H1 (cell line): ENCODE measurements at regions not wholly inside any gene's neighbourhood (a gene's known extent, or its start where the extent isn't known, plus 50 kb on each side); places are given as distances from the start of the nearest gene placed in this dataset.

Source experiments
- CTCF ChIA-PET: fragments of 300-600 bp; sonication (Branson Sonifier 250); formaldehyde crosslinking; loops from one replicate; lab custom pipeline; 2021; ENCODE audit not compliant: partially characterized antibody; lab: Charles Lee
- POLR2A ChIA-PET: fragments of 300-600 bp; sonication (Branson Sonifier 250); formaldehyde crosslinking; loops from one replicate; lab custom pipeline; 2021; ENCODE audit warnings: inconsistent platforms; ENCODE audit not compliant: partially characterized antibody; lab: Charles Lee
- DNase-seq, 2 experiments: peaks; one replicate each; pipeline versions ENCODE4 v3.0.0 to v3.0.0-alpha.2; 2010 to 2022; ENCODE audit warnings: low spot score in 2 of 2, low read depth in 1 of 2, mixed read lengths in 1 of 2
- FAIRE-seq: peaks from 2 replicates; lab custom pipeline; 2011; peaks lifted over from hg19 to GRCh38; lab: Jason Lieb, UNC
- H2AFZ ChIP-seq: 2 replicates; pipeline ENCODE4 v1.8.1; 2012; ENCODE audit warnings: low read length, inconsistent platforms
- H2AK5ac ChIP-seq: 2 replicates; pipeline ENCODE4 v1.6.1; 2013; ENCODE audit warnings: low read depth, low read length
- H2BK120ac ChIP-seq: replicated peaks from 2 replicates; pipeline ENCODE3; 2013; ENCODE audit warnings: low read depth, low read length, inconsistent platforms
- H2BK12ac ChIP-seq: 2 replicates; pipeline ENCODE4 v1.6.1; 2013; ENCODE audit warnings: low read depth, low read length
- H2BK15ac ChIP-seq: 2 replicates; pipeline ENCODE4 v1.6.1; 2013; ENCODE audit warnings: low read length
- H2BK20ac ChIP-seq: 2 replicates; pipeline ENCODE4 v1.6.1; 2013; ENCODE audit warnings: low read length
- H2BK5ac ChIP-seq: 2 replicates; pipeline ENCODE4 v1.6.1; 2013; ENCODE audit warnings: low read depth, low read length
- H3K14ac ChIP-seq: 2 replicates; pipeline ENCODE4 v1.6.1; 2013; ENCODE audit warnings: inconsistent platforms; ENCODE audit not compliant: insufficient read length
- H3K18ac ChIP-seq: 2 replicates; pipeline ENCODE4 v1.6.1; 2013; ENCODE audit warnings: low read length; ENCODE audit errors: extremely low read depth
- H3K23ac ChIP-seq: 2 replicates; pipeline ENCODE4 v1.6.1; 2013; ENCODE audit warnings: inconsistent platforms; ENCODE audit not compliant: insufficient read length
- H3K23me2 ChIP-seq: 2 replicates; pipeline ENCODE4 v1.6.1; 2013; ENCODE audit warnings: low read depth, low read length
- H3K27ac ChIP-seq: 2 replicates; pipeline ENCODE4 v1.6.1; 2011; ENCODE audit warnings: low read depth, low read length, inconsistent platforms
- H3K27me3 ChIP-seq, 4 experiments: replicated peaks in 1 of 4; 1 replicate in 1 of 4; 2 replicates in 3 of 4; pipeline versions ENCODE4 v1.6.1 to v1.8.1; 2011 to 2013; ENCODE audit warnings: low read length in 3 of 4, mild to moderate bottlenecking in 3 of 4, inconsistent platforms in 2 of 4, mixed read lengths in 2 of 4, moderate library complexity in 1 of 4; ENCODE audit not compliant: control insufficient read depth in 3 of 4, insufficient read depth in 3 of 4; ENCODE audit errors: extremely low read depth in 1 of 4
- H3K36me3 ChIP-seq, 4 experiments: 2 replicates each; pipeline versions ENCODE4 v1.6.1 to v1.8.1; 2011 to 2013; ENCODE audit warnings: mild to moderate bottlenecking in 4 of 4, low read length in 3 of 4, moderate library complexity in 2 of 4, control low read depth in 1 of 4, inconsistent platforms in 1 of 4; ENCODE audit not compliant: insufficient read depth in 4 of 4, control insufficient read depth in 2 of 4
- H3K4ac ChIP-seq: replicated peaks from 2 replicates; pipeline ENCODE3; 2013; ENCODE audit warnings: low read length, low read depth, mixed read lengths, inconsistent platforms; ENCODE audit not compliant: insufficient read length
- H3K4me1 ChIP-seq, 4 experiments: replicated peaks in 1 of 4; 1 replicate in 1 of 4; 2 replicates in 3 of 4; pipeline versions ENCODE4 v1.6.1 to v1.8.1; 2011 to 2013; ENCODE audit warnings: low read length in 3 of 4, inconsistent platforms in 2 of 4, mixed read lengths in 1 of 4; ENCODE audit not compliant: insufficient read depth in 4 of 4, control insufficient read depth in 3 of 4
- H3K4me2 ChIP-seq, 2 experiments: 2 replicates each; pipeline versions ENCODE4 v1.6.1 to v1.8.1; 2011 to 2013; ENCODE audit warnings: low read depth in 2 of 2, low read length in 2 of 2, control low read depth in 1 of 2, inconsistent platforms in 1 of 2, mild to moderate bottlenecking in 1 of 2; ENCODE audit not compliant: insufficient read depth in 1 of 2
- H3K4me3 ChIP-seq, 4 experiments: fragments of 200-600, 300-600 bp in 1 of 4; sonication (generic), shearing (Covaris generic), sonication (Bioruptor Twin) in 1 of 4; 2 replicates each; pipeline versions ENCODE4 v1.5.1 to v1.8.1; 2011 to 2016; ENCODE audit warnings: low read length in 4 of 4, low read depth in 3 of 4, control low read depth in 2 of 4, inconsistent platforms in 2 of 4, mild to moderate bottlenecking in 2 of 4, mixed read lengths in 1 of 4, moderate library complexity in 1 of 4; ENCODE audit not compliant: insufficient read depth in 2 of 4; ENCODE audit errors: extremely low read depth in 1 of 4
- H3K56ac ChIP-seq: replicated peaks from 2 replicates; pipeline ENCODE3; 2013; ENCODE audit warnings: low read depth, mild to moderate bottlenecking, mixed read lengths, low read length, inconsistent platforms; ENCODE audit not compliant: insufficient read length
- H3K79me1 ChIP-seq: 2 replicates; pipeline ENCODE4 v1.6.1; 2013; ENCODE audit warnings: low read depth, low read length, control low read depth
- H3K79me2 ChIP-seq, 2 experiments: 2 replicates each; pipeline versions ENCODE4 v1.6.1 to v1.8.1; 2012 to 2013; ENCODE audit warnings: low read length in 2 of 2, mild to moderate bottlenecking in 2 of 2, inconsistent platforms in 1 of 2; ENCODE audit not compliant: insufficient read depth in 2 of 2, control insufficient read depth in 1 of 2
- H3K9ac ChIP-seq, 4 experiments: replicated peaks in 1 of 4; 1 replicate in 1 of 4; 2 replicates in 3 of 4; pipeline versions ENCODE4 v1.6.1 to v1.8.1; 2011 to 2013; ENCODE audit warnings: low read depth in 3 of 4, low read length in 3 of 4, control low read depth in 2 of 4, mild to moderate bottlenecking in 2 of 4, moderate library complexity in 2 of 4, inconsistent platforms in 1 of 4; ENCODE audit errors: extremely low read depth in 1 of 4
- H3K9me3 ChIP-seq, 2 experiments: 2 replicates each; pipeline versions ENCODE4 v1.6.1 to v1.8.1; 2012 to 2013; ENCODE audit warnings: mild to moderate bottlenecking in 2 of 2, moderate library complexity in 2 of 2, control low read depth in 1 of 2, inconsistent platforms in 1 of 2, low read depth in 1 of 2, low read length in 1 of 2, mixed read lengths in 1 of 2; ENCODE audit not compliant: insufficient read depth in 2 of 2
- H4K20me1 ChIP-seq, 2 experiments: replicated peaks in 1 of 2; 2 replicates each; pipeline versions ENCODE3 to v1.8.1; 2011 to 2013; ENCODE audit warnings: inconsistent platforms in 2 of 2, low read length in 2 of 2, mild to moderate bottlenecking in 1 of 2; ENCODE audit not compliant: insufficient read depth in 2 of 2, control insufficient read depth in 1 of 2
- H4K5ac ChIP-seq: 2 replicates; pipeline ENCODE4 v1.6.1; 2013; ENCODE audit warnings: low read length, low read depth, mixed read lengths, inconsistent platforms; ENCODE audit not compliant: insufficient read length
- H4K8ac ChIP-seq: 2 replicates; pipeline ENCODE4 v1.8.0; 2013; ENCODE audit warnings: mild to moderate bottlenecking, moderate library complexity, low read length, inconsistent platforms; ENCODE audit not compliant: insufficient read depth; ENCODE audit errors: extremely low read depth
- H4K91ac ChIP-seq: replicated peaks from 2 replicates; pipeline ENCODE3; 2013; ENCODE audit warnings: low read length, mixed read lengths, inconsistent platforms; ENCODE audit not compliant: insufficient read length
- CBX5 ChIP-seq: fragments of 300-800, 300-1000 bp; sonication (generic); IDR thresholded peaks from 2 replicates; pipeline ENCODE4 v1.7.1; 2016; ENCODE audit warnings: antibody characterized with exemption, low read length, low read depth
- CHD2 ChIP-seq: IDR thresholded peaks from 2 replicates; pipeline ENCODE4 v1.6.1; 2012; ENCODE audit warnings: low read length, improper control_type of control experiment
- CTBP2 ChIP-seq: IDR thresholded peaks from 2 replicates; pipeline ENCODE4 v1.7.0; 2011; ENCODE audit warnings: borderline replicate concordance, mild to moderate bottlenecking, moderate library complexity, mixed read lengths, low read length; ENCODE audit not compliant: insufficient read depth, insufficient read length
- EZH2 ChIP-seq: fragments of 200-600 bp; sonication (generic); IDR thresholded peaks from 2 replicates; pipeline ENCODE4 v1.7.1; 2012; ENCODE audit warnings: low read depth, mild to moderate bottlenecking, moderate library complexity, low read length, inconsistent platforms; ENCODE audit not compliant: severe bottlenecking
- MAFK ChIP-seq: IDR thresholded peaks from 2 replicates; pipeline ENCODE4 v1.6.1; 2012; ENCODE audit warnings: low read depth, mild to moderate bottlenecking, improper control_type of control experiment, low read length
- RAD21 ChIP-seq, 2 experiments: IDR thresholded peaks in 1 of 2; conservative IDR thresholded peaks in 1 of 2; 2 replicates each; pipeline ENCODE4 v1.6.1; 2011; ENCODE audit warnings: low read depth in 2 of 2, low read length in 2 of 2, improper control_type of control experiment in 1 of 2, inconsistent platforms in 1 of 2, mild to moderate bottlenecking in 1 of 2, moderate library complexity in 1 of 2
- RXRA ChIP-seq: IDR thresholded peaks from 2 replicates; pipeline ENCODE4 v1.6.1; 2011; ENCODE audit warnings: low read depth, mild to moderate bottlenecking, low read length, moderate library complexity; ENCODE audit not compliant: insufficient read depth
- SIX5 ChIP-seq: IDR thresholded peaks from 2 replicates; pipeline ENCODE4 v1.6.1; 2011; ENCODE audit warnings: mild to moderate bottlenecking, low read depth, low read length
- TBP ChIP-seq: IDR thresholded peaks from 2 replicates; pipeline ENCODE4 v1.6.1; 2011; ENCODE audit warnings: low read depth, low read length, improper control_type of control experiment
- TEAD4 ChIP-seq: IDR thresholded peaks from 2 replicates; pipeline ENCODE4 v1.6.1; 2012; ENCODE audit warnings: low read depth, low read length, inconsistent platforms, mixed read lengths
- WGBS, 2 experiments: shearing (Covaris generic) in 1 of 2; methylation state at CpG; one replicate each; pipeline versions ENCODE4 v1.1.6 to v1.1.7; 2013 to 2015; ENCODE audit warnings: low lambda C conversion rate in 2 of 2, mixed read lengths in 2 of 2, inconsistent platforms in 1 of 2, low coverage in 1 of 2, missing lambda C conversion rate in 1 of 2; ENCODE audit not compliant: insufficient replicate concordance in 2 of 2, insufficient coverage in 1 of 2, insufficient read length in 1 of 2; ENCODE audit errors: extremely low coverage in 1 of 2, missing lambda C conversion rate in 1 of 2; 5-methylcytosine and 5-hydroxymethylcytosine counted together
- TF ChIP-seq, protein P1 (sequence below): IDR thresholded peaks from 2 replicates; pipeline ENCODE4 v1.6.1; 2012; ENCODE audit warnings: low read length, inconsistent platforms

DNA sequence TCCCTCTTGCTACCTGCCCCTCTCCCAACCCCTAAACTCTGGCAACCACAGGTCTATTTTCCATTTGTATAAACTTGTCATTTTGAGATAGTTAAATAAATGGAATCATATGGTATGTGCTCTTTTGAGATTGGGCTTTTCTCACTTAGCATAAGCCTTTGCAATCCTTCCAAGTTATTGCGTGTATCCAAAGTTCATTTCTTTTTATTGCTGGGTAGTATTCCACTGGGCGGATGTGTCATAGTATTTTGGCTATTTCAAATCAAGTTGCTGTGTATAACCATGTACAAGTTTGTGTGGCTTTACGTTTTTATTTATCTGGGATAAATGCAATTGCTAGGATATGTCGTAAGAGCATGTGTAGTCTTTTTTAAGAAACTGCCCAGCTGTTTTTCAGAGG is 55.5 kb upstream of the CUL3 start:
- H2BK12ac ChIP-seq, result no peak overlapping the region
- TF ChIP-seq CTBP2 (no peak), SIX5 (no peak), EZH2 (no peak), MAFK (no peak), CBX5 (no peak), RAD21 (IDR thresholded peaks at IDR 0.05 in 1 of 2, conservative IDR thresholded peaks at IDR 0.05 in 1 of 2; ENCODE audit: low read depth in 2 of 2, low read length in 2 of 2) (no peak), TBP (no peak), CHD2 (no peak), TEAD4 (no peak), RXRA (no peak)
- TF ChIP-seq, protein P1, sequence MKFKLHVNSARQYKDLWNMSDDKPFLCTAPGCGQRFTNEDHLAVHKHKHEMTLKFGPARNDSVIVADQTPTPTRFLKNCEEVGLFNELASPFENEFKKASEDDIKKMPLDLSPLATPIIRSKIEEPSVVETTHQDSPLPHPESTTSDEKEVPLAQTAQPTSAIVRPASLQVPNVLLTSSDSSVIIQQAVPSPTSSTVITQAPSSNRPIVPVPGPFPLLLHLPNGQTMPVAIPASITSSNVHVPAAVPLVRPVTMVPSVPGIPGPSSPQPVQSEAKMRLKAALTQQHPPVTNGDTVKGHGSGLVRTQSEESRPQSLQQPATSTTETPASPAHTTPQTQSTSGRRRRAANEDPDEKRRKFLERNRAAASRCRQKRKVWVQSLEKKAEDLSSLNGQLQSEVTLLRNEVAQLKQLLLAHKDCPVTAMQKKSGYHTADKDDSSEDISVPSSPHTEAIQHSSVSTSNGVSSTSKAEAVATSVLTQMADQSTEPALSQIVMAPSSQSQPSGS, result no peak
- TF ChIP-seq, all 59 proteins: peak for 0
- FAIRE-seq, result no peak
- H2BK15ac ChIP-seq, result no peak overlapping the region
- no peak overlapping the region for H3K27ac ChIP-seq
- no peak overlapping the region for H2BK120ac ChIP-seq
- no peak for DNase-seq
- H3K56ac ChIP-seq, result no peak overlapping the region
- H3K4ac ChIP-seq, result no peak overlapping the region
- no peak overlapping the region for H2AFZ ChIP-seq
- WGBS, 2 experiments, result 93% methylated on average over 4 of the region's 4 CpGs; no CpG with 5 or more reads in 1 of the 2 experiments
- no peak overlapping the region for H3K14ac ChIP-seq
- H3K9ac ChIP-seq, result no peak overlapping the region
- POLR2A ChIA-PET, result no interaction called here
- H3K4me1 ChIP-seq, result no peaks in the 10 kb centered on the region; a peak in 1 of 7 replicates
- H3K4me2 ChIP-seq, result no peak overlapping the region
- no peaks in the 10 kb centered on the region for H3K27me3 ChIP-seq
- no peaks in the 10 kb centered on the region for H3K36me3 ChIP-seq
- H3K18ac ChIP-seq, result no peak overlapping the region
- H2AK5ac ChIP-seq, result no peak overlapping the region
- no peak overlapping the region for H3K4me3 ChIP-seq
- CTCF ChIA-PET, result interaction anchor here (2.4 kb wide), 1 partner anchor 10 kb away, joined by 10 read pairs; no protein-coding TSS in a partner anchor
- peaks cover 0 to 6% of the 10 kb centered on the region in 2 experiments; a peak in 1 of 4 replicates for H3K9me3 ChIP-seq
- H4K91ac ChIP-seq, result no peak overlapping the region
- no peak overlapping the region for H2BK20ac ChIP-seq
- no peak overlapping the region for H3K23ac ChIP-seq
- no peak overlapping the region for H4K8ac ChIP-seq
- H3K79me2 ChIP-seq, result no peaks in the 10 kb centered on the region
- H2BK5ac ChIP-seq, result no peak overlapping the region
- H3K23me2 ChIP-seq, result no peaks in the 10 kb centered on the region
- no peaks in the 10 kb centered on the region for H3K79me1 ChIP-seq
- H4K5ac ChIP-seq, result no peak overlapping the region
- H4K20me1 ChIP-seq, result no peaks in the 10 kb centered on the region
